K562 (cell line): ENCODE measurements at regions not wholly inside any gene's neighbourhood (a gene's known extent, or its start where the extent isn't known, plus 50 kb on each side); places are given as distances from the start of the nearest gene placed in this dataset.

Source experiments
- ATAC-seq: fragments of 200-7000 bp; cut with Tn5 transposase; 3 replicates; pipeline ENCODE4 v1.9.1; 2020; ENCODE audit warnings: moderate library complexity
- BruUV-seq: library from RNA; stranded (reverse); fragments of 400-500 nt; replicated peaks from 2 replicates; lab custom pipeline; 2021; lab: Mats Ljungman, UMichigan
- CTCF ChIA-PET: fragments of 300-600 bp; formaldehyde crosslinking; extraction: SDS; loops from one replicate; lab custom pipeline; 2021; ENCODE audit warnings: low intra/inter-chr PET ratio; lab: Yijun Ruan, JAX
- POLR2A ChIA-PET: fragments of 300-600, 350-650 bp; sonication (Branson Sonifier 250); formaldehyde crosslinking; extraction: SDS; loops from one replicate; lab custom pipeline; 2021; ENCODE audit warnings: antibody characterized with exemption, inconsistent platforms; lab: Yijun Ruan, JAX
- DNase-seq, 4 experiments: peaks; one replicate each; pipeline versions ENCODE4 v3.0.0 to v3.0.0-alpha.2; 2011 to 2018; ENCODE audit warnings: low spot score in 3 of 4, mixed read lengths in 3 of 4; ENCODE audit errors: extremely low read depth in 1 of 4
- FAIRE-seq: peaks from 2 replicates; lab custom pipeline; 2011; peaks lifted over from hg19 to GRCh38; lab: Jason Lieb, UNC
- H2AFZ ChIP-seq: 2 replicates; pipeline ENCODE4 v1.6.0; 2011; ENCODE audit warnings: low read depth, low read length, control low read depth, inconsistent platforms
- H3K27ac ChIP-seq: fragments of 200-600 bp; 3 replicates; pipeline ENCODE4 v1.8.0; 2011; ENCODE audit warnings: low read depth, mild to moderate bottlenecking, control low read depth, inconsistent platforms, low read length, moderate library complexity, mixed read lengths; ENCODE audit errors: extremely low read depth
- H3K27me3 ChIP-seq, 2 experiments: fragments of 300-600 bp in 1 of 2; 2 replicates in 1 of 2; 3 replicates in 1 of 2; pipeline versions ENCODE4 v1.6.0 to v1.8.0; 2011; ENCODE audit warnings: inconsistent platforms in 2 of 2, low read length in 2 of 2, mild to moderate bottlenecking in 1 of 2, mixed read lengths in 1 of 2, moderate library complexity in 1 of 2; ENCODE audit not compliant: control insufficient read depth in 2 of 2, insufficient read depth in 2 of 2
- H3K36me3 ChIP-seq: fragments of 300-600 bp; 3 replicates; pipeline ENCODE4 v1.8.0; 2011; ENCODE audit warnings: mild to moderate bottlenecking, low read length, inconsistent platforms; ENCODE audit not compliant: control insufficient read depth, insufficient read depth
- H3K4me1 ChIP-seq, 2 experiments: fragments of 200-600 bp in 1 of 2; replicated peaks in 1 of 2; 2 replicates in 1 of 2; 3 replicates in 1 of 2; pipeline versions ENCODE4 v1.5.1 to v1.8.0; 2011; ENCODE audit warnings: inconsistent platforms in 2 of 2, low read length in 2 of 2, mild to moderate bottlenecking in 1 of 2, mixed read lengths in 1 of 2, moderate library complexity in 1 of 2; ENCODE audit not compliant: control insufficient read depth in 2 of 2, insufficient read depth in 2 of 2
- H3K4me2 ChIP-seq: 2 replicates; pipeline ENCODE4 v1.6.1; 2011; ENCODE audit warnings: low read length, control low read depth, inconsistent platforms, mixed read lengths; ENCODE audit not compliant: insufficient read depth
- H3K4me3 ChIP-seq: fragments of 200-600 bp; sonication (generic), shearing (Covaris generic); 2 replicates; pipeline ENCODE4 v1.5.1; 2016; ENCODE audit warnings: control low read depth, inconsistent platforms
- H3K79me2 ChIP-seq: fragments of 200-600 bp; 3 replicates; pipeline ENCODE4 v1.8.0; 2011; ENCODE audit warnings: low read length, inconsistent platforms; ENCODE audit not compliant: control insufficient read depth, insufficient read depth
- H3K9ac ChIP-seq, 2 experiments: 2 replicates each; pipeline versions ENCODE4 v1.6.0 to v1.6.1; 2011; ENCODE audit warnings: low read depth in 2 of 2, low read length in 2 of 2, control low read depth in 1 of 2, inconsistent platforms in 1 of 2, mild to moderate bottlenecking in 1 of 2, mixed read lengths in 1 of 2; ENCODE audit not compliant: insufficient read depth in 1 of 2
- H3K9me1 ChIP-seq: one replicate; pipeline ENCODE4 v1.6.0; 2011; ENCODE audit warnings: inconsistent platforms, mild to moderate bottlenecking, low read length, moderate library complexity; ENCODE audit not compliant: control insufficient read depth, insufficient read depth
- H3K9me3 ChIP-seq: replicated peaks from 2 replicates; pipeline ENCODE4 v1.5.1; 2011; ENCODE audit warnings: low read depth, low read length, inconsistent platforms; ENCODE audit not compliant: control insufficient read depth, insufficient read depth
- H4K20me1 ChIP-seq: replicated peaks from 2 replicates; pipeline ENCODE4 v1.6.1; 2011; ENCODE audit warnings: low read length, inconsistent platforms, mixed read lengths; ENCODE audit not compliant: control insufficient read depth, insufficient read depth
- BCLAF1 ChIP-seq, 2 experiments: fragments of 450-650 bp in 1 of 2; IDR thresholded peaks; 2 replicates each; pipeline ENCODE4 v1.6.1; 2011 to 2017; ENCODE audit warnings: low read depth in 2 of 2, antibody characterized with exemption in 1 of 2, borderline replicate concordance in 1 of 2, low read length in 1 of 2, mild to moderate bottlenecking in 1 of 2, mixed read lengths in 1 of 2; ENCODE audit not compliant: control insufficient read depth in 1 of 2
- JUNB ChIP-seq: fragments of 450-650 bp; formaldehyde crosslinking; conservative IDR thresholded peaks from 2 replicates; pipeline ENCODE4 v1.4.0; 2020; ENCODE audit warnings: mild to moderate bottlenecking
- TAF1 ChIP-seq: IDR thresholded peaks from 2 replicates; pipeline ENCODE4 v1.6.1; 2011; ENCODE audit warnings: mild to moderate bottlenecking, low read length, moderate library complexity; ENCODE audit not compliant: insufficient read depth, control insufficient read depth, severe bottlenecking; ENCODE audit errors: extremely low read depth
- TRIM24 ChIP-seq, 2 experiments: fragments of 450-650 bp; IDR thresholded peaks; 2 replicates each; pipeline ENCODE4 v1.6.1; 2016
- ZNF518B ChIP-seq: fragments of 250-450 bp; sonication (Bioruptor Pico); IDR thresholded peaks from 2 replicates; pipeline ENCODE4 v1.5.0; 2021; ENCODE audit warnings: mild to moderate bottlenecking, moderate library complexity
- ZNF639 ChIP-seq, 2 experiments: fragments of 200-800 bp in 1 of 2; sonication (Bioruptor generic) in 1 of 2; sonication (generic) in 1 of 2; formaldehyde crosslinking in 1 of 2; IDR thresholded peaks in 1 of 2; conservative IDR thresholded peaks in 1 of 2; 2 replicates each; pipeline versions ENCODE4 v1.5.0 to v1.6.1; 2016 to 2020; ENCODE audit warnings: missing compliant biosample characterization in 1 of 2, missing genetic modification characterization in 1 of 2, missing genetic modification reagents in 1 of 2
- WGBS: fragments of 100-300 bp; shearing (Covaris generic); methylation state at CpG from one replicate; pipeline ENCODE4 v1.1.6; 2016; ENCODE audit warnings: low coverage, mixed read lengths; ENCODE audit not compliant: insufficient coverage; ENCODE audit errors: missing lambda C conversion rate; 5-methylcytosine and 5-hydroxymethylcytosine counted together
- in situ Hi-C: fragments of 300-500 bp; cut with MboI; formaldehyde crosslinking; loops from 4 replicates; pipeline ENCODE4 v1.15.0; 2018; ENCODE audit warnings: inconsistent platforms, mixed read lengths
- intact Hi-C: fragments of 100-400 bp; cut with micrococcal nuclease; formaldehyde crosslinking; loops from 2 replicates; pipeline ENCODE4 v1.14.2; 2022
- TF ChIP-seq, protein P1 (sequence below): fragments of 250-450 bp; sonication (Bioruptor Pico); IDR thresholded peaks from 2 replicates; pipeline ENCODE4 v1.9.0; 2021; ENCODE audit warnings: mild to moderate bottlenecking, inconsistent platforms

DNA sequence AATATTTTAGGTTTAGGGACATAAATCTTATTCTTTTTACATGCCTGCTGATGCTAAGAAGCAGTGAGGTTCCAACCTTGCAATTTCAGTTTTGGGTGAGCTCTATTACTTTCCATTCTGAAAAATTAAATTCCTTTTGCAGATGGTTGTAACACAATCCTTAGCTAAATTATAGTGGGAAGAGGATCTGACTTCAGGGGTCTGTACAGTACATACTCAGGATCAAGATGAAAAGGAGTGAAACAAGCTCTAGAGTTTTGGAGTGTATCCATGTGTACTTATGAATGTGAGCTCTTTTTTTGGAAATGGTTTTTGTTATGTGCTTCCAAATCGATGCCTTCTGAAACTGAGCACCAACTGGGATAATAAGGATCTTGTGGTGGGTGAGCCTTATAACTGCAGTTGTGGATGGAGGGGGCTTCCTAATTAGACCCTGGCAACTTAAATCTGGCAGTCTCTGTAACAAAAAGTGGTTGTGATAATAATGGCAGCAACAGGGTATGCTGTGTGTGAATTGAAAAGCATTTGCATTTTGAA is 218.8 kb upstream of the MAP3K7 start:
- no peak overlapping the region for H2AFZ ChIP-seq
- no peak overlapping the region for H3K4me2 ChIP-seq
- in situ Hi-C loops (no loop called here), intact Hi-C loops (no loop called here)
- BruUV-seq: no TSS peak
- H3K9me3 ChIP-seq: no peaks in the 10 kb centered on the region
- ATAC-seq: no peak
- no peaks in the 10 kb centered on the region for H3K79me2 ChIP-seq
- no peak for DNase-seq
- no peak overlapping the region for H3K9ac ChIP-seq
- no peaks in the 10 kb centered on the region for H3K27me3 ChIP-seq
- H3K4me1 ChIP-seq: no peaks in the 10 kb centered on the region
- H3K4me3 ChIP-seq: no peak overlapping the region
- H3K9me1 ChIP-seq: no peaks in the 10 kb centered on the region
- WGBS: 0% methylated on average over 1 of the region's 1 CpG
- ChIA-PET POLR2A (no interaction called here), CTCF (no interaction called here)
- H3K36me3 ChIP-seq: no peaks in the 10 kb centered on the region
- H3K27ac ChIP-seq: no peak overlapping the region
- H4K20me1 ChIP-seq: no peaks in the 10 kb centered on the region
- FAIRE-seq: no peak
- TF ChIP-seq TRIM24 (IDR thresholded peaks at IDR 0.05): no peak
- TF ChIP-seq, protein P1, sequence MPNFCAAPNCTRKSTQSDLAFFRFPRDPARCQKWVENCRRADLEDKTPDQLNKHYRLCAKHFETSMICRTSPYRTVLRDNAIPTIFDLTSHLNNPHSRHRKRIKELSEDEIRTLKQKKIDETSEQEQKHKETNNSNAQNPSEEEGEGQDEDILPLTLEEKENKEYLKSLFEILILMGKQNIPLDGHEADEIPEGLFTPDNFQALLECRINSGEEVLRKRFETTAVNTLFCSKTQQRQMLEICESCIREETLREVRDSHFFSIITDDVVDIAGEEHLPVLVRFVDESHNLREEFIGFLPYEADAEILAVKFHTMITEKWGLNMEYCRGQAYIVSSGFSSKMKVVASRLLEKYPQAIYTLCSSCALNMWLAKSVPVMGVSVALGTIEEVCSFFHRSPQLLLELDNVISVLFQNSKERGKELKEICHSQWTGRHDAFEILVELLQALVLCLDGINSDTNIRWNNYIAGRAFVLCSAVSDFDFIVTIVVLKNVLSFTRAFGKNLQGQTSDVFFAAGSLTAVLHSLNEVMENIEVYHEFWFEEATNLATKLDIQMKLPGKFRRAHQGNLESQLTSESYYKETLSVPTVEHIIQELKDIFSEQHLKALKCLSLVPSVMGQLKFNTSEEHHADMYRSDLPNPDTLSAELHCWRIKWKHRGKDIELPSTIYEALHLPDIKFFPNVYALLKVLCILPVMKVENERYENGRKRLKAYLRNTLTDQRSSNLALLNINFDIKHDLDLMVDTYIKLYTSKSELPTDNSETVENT (CRISPR knock-in tag): no peak
- no peak for TF ChIP-seq ZNF518B (CRISPR knock-in tag)
- TF ChIP-seq JUNB (CRISPR knock-in tag): no peak
- no peak for TF ChIP-seq ZNF639 (CRISPR knock-in tag; conservative IDR thresholded peaks at IDR 0.05 in 1 of 2, IDR thresholded peaks at IDR 0.05 in 1 of 2)
- TF ChIP-seq TAF1: no peak
- no peak for TF ChIP-seq BCLAF1 (IDR thresholded peaks at IDR 0.05; ENCODE audit: borderline replicate concordance in 1 of 2, control insufficient read depth in 1 of 2, low read depth in 2 of 2, low read length in 1 of 2)
